ENCODE measurements at regions not wholly inside any gene's neighbourhood (a gene's known extent, or its start where the extent isn't known, plus 50 kb on each side); places are given as distances from the start of the nearest gene placed in this dataset.

GRCh38 chr19:22914646-22915045, 82.6 kb downstream of the ZNF723 start:
- Histone ChIP-seq H3K4me3 (ENCODE audit: low read length) (no peak overlapping the region), H3K27me3 (ENCODE audit: insufficient read depth, low read length) (no peaks in the 10 kb centered on the region), H3K36me3 (ENCODE audit: insufficient read depth, low read length) (no peaks in the 10 kb centered on the region), H3K9me3 (ENCODE audit: insufficient read depth, low read depth, low read length) (peaks cover 78% of the 10 kb centered on the region), H3K9ac (ENCODE audit: low read depth, low read length) (no peak overlapping the region), H3K27ac (ENCODE audit: low read depth, low read length) (no peak overlapping the region), H3K4me1 (ENCODE audit: insufficient read depth, low read length) (no peaks in the 10 kb centered on the region)
- 42% methylated on average over 2 of the region's 2 CpGs for WGBS

- Histone ChIP-seq H3K9me3 (ENCODE audit: insufficient read depth, low read depth, low read length) (peaks cover 83% of the 10 kb centered on the region), H3K4me1 (ENCODE audit: insufficient read depth, low read length) (no peaks in the 10 kb centered on the region), H3K36me3 (ENCODE audit: insufficient read depth, low read length) (no peaks in the 10 kb centered on the region), H3K27ac (ENCODE audit: low read depth, low read length) (no peak overlapping the region), H3K27me3 (ENCODE audit: insufficient read depth, low read length) (no peaks in the 10 kb centered on the region), H3K4me3 (ENCODE audit: low read length) (no peak overlapping the region), H3K9ac (ENCODE audit: low read depth, low read length) (no peak overlapping the region)
- WGBS = 56% methylated on average over 3 of the region's 3 CpGs
Measured at GRCh38 chr19:22918221-22918620, 84.8 kb downstream of the ZNF728 start.

- Histone ChIP-seq H3K4me3 (ENCODE audit: low read length) (no peak overlapping the region), H3K27ac (ENCODE audit: low read depth, low read length) (no peak overlapping the region), H3K9me3 (ENCODE audit: insufficient read depth, low read depth, low read length) (peaks cover 83% of the 10 kb centered on the region), H3K9ac (ENCODE audit: low read depth, low read length) (no peak overlapping the region), H3K4me1 (ENCODE audit: insufficient read depth, low read length) (no peaks in the 10 kb centered on the region), H3K27me3 (ENCODE audit: insufficient read depth, low read length) (no peaks in the 10 kb centered on the region), H3K36me3 (ENCODE audit: insufficient read depth, low read length) (no peaks in the 10 kb centered on the region)
- WGBS = 82% methylated on average over 2 of the region's 2 CpGs
Measured at GRCh38 chr19:22919946-22920345, 83.0 kb downstream of the ZNF728 start.
